ENCODE measurements at regions not wholly inside any gene's neighbourhood (a gene's known extent, or its start where the extent isn't known, plus 50 kb on each side); places are given as distances from the start of the nearest gene placed in this dataset.

DNA sequence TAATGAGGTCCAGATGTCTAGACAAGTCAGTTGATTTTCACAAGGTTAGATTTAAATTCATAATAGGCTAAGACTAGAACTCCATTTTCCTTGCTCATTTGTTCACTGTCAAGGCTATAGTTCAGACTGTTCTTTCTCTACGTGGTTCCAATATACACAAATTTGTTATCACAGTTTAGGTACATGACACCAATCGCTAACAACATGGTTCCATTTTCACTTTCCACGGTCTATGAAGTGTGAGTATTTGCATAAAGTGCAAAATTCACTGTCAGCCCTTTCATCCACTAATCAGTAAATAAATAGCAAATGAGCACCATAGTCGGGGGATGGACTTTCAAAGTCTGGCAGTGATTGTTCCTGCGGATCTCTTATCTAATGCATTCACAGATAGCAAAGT lies 315.7 kb upstream of the SPOCK3 start:
- no peak for DNase-seq
- TF ChIP-seq CTCF (IDR thresholded peaks at IDR 0.05), result no peak

DNA sequence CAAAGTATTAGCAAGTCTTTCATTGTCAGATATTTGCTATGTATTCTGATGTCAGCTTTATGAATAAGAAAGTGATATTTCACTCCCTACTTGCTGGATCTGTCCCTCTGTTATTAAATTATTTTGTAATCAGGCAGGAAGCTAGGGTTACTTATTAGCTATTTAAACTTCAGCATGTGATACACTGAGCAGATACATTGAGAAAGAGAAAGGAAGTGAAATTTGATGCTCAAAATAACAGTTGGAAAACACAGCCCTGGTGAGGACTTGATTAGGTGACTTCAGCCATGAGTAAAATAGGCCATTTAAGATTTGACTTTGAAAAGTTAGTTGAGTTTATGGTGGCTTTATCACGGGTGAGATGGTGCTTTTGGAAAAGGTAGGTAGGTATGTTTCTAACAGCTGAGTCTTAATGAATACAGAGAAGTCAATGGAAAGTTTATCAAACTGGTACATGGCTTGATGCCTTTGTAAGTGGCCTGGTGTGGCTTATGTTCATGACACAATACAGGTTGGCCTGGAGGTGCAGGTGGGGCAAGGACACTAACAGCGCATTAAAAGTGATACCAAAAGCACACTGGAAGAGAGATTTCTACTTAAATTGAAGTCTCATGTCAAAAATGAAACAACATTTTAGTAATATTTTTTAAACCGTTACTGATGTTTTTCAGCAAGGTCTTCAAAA lies 321.2 kb upstream of the SPOCK3 start:
- Mint-ChIP-seq H3K27ac (no peak overlapping the region), H3K4me1 (peaks cover 13% of the 10 kb centered on the region), H3K36me3 (ENCODE audit: low read depth) (no peaks in the 10 kb centered on the region), H3K9me3 (peaks cover 15% of the 10 kb centered on the region), H3K4me3 (no peak overlapping the region), H3K27me3 (ENCODE audit: low read depth, poor library complexity) (no peaks in the 10 kb centered on the region)
- no peak for DNase-seq
- no peak for TF ChIP-seq CTCF (IDR thresholded peaks at IDR 0.05)

More for the DNA sequence above, 315.7 kb upstream of the SPOCK3 start:
- H3K9me3 Mint-ChIP-seq, result no peaks in the 10 kb centered on the region
- H3K36me3 Mint-ChIP-seq (ENCODE audit: low read depth), result no peaks in the 10 kb centered on the region
- H3K27me3 Mint-ChIP-seq (ENCODE audit: low read depth, poor library complexity), result no peaks in the 10 kb centered on the region
- no peak overlapping the region for H3K27ac Mint-ChIP-seq
- peaks cover 6% of the 10 kb centered on the region for H3K4me1 Mint-ChIP-seq
- H3K4me3 Mint-ChIP-seq, result no peak overlapping the region

DNA sequence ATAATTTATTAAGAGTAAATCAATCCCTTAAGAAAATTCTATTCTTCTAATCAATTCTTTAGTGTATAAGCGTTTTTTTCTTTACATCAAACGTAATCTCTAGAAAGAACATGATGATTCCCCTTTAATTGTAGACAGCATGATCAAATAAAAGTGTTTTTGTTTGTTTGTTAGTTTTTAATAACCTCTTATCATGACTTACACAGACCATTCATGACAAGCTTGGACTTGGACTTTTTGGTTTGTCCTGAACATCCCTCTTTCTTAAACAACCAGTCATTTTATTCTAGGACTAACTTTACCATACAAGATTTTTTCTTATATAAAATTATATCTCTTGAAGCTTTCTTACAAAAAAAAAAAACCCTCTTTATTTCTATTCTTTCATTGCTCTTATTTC lies 344.6 kb upstream of the SPOCK3 start:
- Mint-ChIP-seq H3K4me1 (no peaks in the 10 kb centered on the region), H3K9me3 (peaks cover 66% of the 10 kb centered on the region), H3K27ac (no peak overlapping the region), H3K27me3 (ENCODE audit: low read depth, poor library complexity) (no peaks in the 10 kb centered on the region), H3K4me3 (no peak overlapping the region), H3K36me3 (ENCODE audit: low read depth) (peaks cover 9% of the 10 kb centered on the region)
- no peak for DNase-seq
- TF ChIP-seq CTCF (IDR thresholded peaks at IDR 0.05), result no peak

- Mint-ChIP-seq H3K36me3 (ENCODE audit: low read depth) (peaks cover 9% of the 10 kb centered on the region), H3K4me1 (no peaks in the 10 kb centered on the region), H3K9me3 (peaks cover 54% of the 10 kb centered on the region), H3K27me3 (ENCODE audit: low read depth, poor library complexity) (no peaks in the 10 kb centered on the region), H3K27ac (no peak overlapping the region), H3K4me3 (no peak overlapping the region)
- DNase-seq, result no peak
- TF ChIP-seq CTCF (IDR thresholded peaks at IDR 0.05), result no peak
These were observed 347.2 kb upstream of the SPOCK3 start for GRCh38 chr4:167581449-167581965.

- Mint-ChIP-seq H3K36me3 (ENCODE audit: low read depth) (no peaks in the 10 kb centered on the region), H3K9me3 (peaks cover 11% of the 10 kb centered on the region), H3K4me1 (no peaks in the 10 kb centered on the region), H3K27ac (no peak overlapping the region), H3K4me3 (no peak overlapping the region), H3K27me3 (ENCODE audit: low read depth, poor library complexity) (no peaks in the 10 kb centered on the region)
- no peak for DNase-seq
- no peak for TF ChIP-seq CTCF (IDR thresholded peaks at IDR 0.05)
These were observed 353.1 kb upstream of the SPOCK3 start for GRCh38 chr4:167587361-167587760.

DNA sequence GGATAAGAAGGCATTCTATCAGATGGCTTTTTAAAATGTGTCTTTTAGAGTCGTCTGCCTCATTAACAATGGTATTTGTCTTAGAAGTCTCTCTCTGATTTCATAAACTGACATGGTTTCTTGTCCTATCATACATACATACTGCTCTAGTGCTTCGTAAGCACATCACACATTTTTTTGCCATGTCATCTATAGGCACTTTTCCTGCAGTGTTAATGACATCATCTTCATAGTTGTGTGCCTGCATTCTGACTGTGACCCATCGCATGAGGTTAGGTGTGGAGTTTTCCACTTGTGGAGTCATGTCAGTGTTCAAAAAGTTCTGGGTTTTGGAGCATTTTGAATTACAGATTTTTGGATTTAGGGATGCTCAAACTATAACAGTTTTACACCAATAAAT lies 361.6 kb upstream of the SPOCK3 start:
- Mint-ChIP-seq H3K27me3 (ENCODE audit: low read depth, poor library complexity) (no peaks in the 10 kb centered on the region), H3K27ac (no peak overlapping the region), H3K36me3 (ENCODE audit: low read depth) (no peaks in the 10 kb centered on the region), H3K4me3 (no peak overlapping the region), H3K4me1 (no peaks in the 10 kb centered on the region), H3K9me3 (no peaks in the 10 kb centered on the region)
- no peak for TF ChIP-seq CTCF (IDR thresholded peaks at IDR 0.05)
- no peak for DNase-seq

Measured in nephron progenitor cell (in vitro differentiated cells).